ENCODE measurements at regions not wholly inside any gene's neighbourhood (a gene's known extent, or its start where the extent isn't known, plus 50 kb on each side); places are given as distances from the start of the nearest gene placed in this dataset.
"Not testable (repeated sequence)": the region's sequence is repeated elsewhere in the genome, so short reads cannot be mapped to it uniquely, and the experiment has no call there.

GRCh38 chr3:127435299-127435698 lies 147.5 kb upstream of the PRR20G start:
- not testable (repeated sequence) for H3K36me3 ChIP-seq (ENCODE audit: insufficient read depth, low read length); H3K9me3 ChIP-seq (ENCODE audit: low read length); H3K27me3 ChIP-seq (ENCODE audit: insufficient read depth, low read length); H2AFZ ChIP-seq (ENCODE audit: low read depth, low read length); H3K4me3 ChIP-seq (ENCODE audit: low read length); H3K4me1 ChIP-seq (ENCODE audit: insufficient read depth, low read length)

GRCh38 chr3:127431066-127431465 lies 143.2 kb upstream of the PRR20G start:
- Histone ChIP-seq H3K4me3 (ENCODE audit: low read length) (no peak overlapping the region), H3K9me3 (ENCODE audit: low read length) (no peaks in the 10 kb centered on the region), H3K4me1 (ENCODE audit: insufficient read depth, low read length) (peaks cover 30% of the 10 kb centered on the region)

GRCh38 chr3:127428344-127428997 lies 140.6 kb upstream of the PRR20G start:
- peaks cover 55% of the 10 kb centered on the region for H3K4me1 ChIP-seq (ENCODE audit: insufficient read depth, low read length)

More at GRCh38 chr3:127431066-127431465, 143.2 kb upstream of the PRR20G start:
- Histone ChIP-seq H3K36me3 (ENCODE audit: insufficient read depth, low read length) (no peaks in the 10 kb centered on the region), H2AFZ (ENCODE audit: low read depth, low read length) (no peak overlapping the region), H3K27me3 (ENCODE audit: insufficient read depth, low read length) (no peaks in the 10 kb centered on the region)

GRCh38 chr3:127427666-127428065 lies 139.8 kb upstream of the PRR20G start:
- no peak overlapping the region for H3K4me3 ChIP-seq (ENCODE audit: low read length)
- H3K9me3 ChIP-seq (ENCODE audit: low read length), result no peaks in the 10 kb centered on the region
- H3K27me3 ChIP-seq (ENCODE audit: insufficient read depth, low read length), result no peaks in the 10 kb centered on the region
- no peak overlapping the region for H2AFZ ChIP-seq (ENCODE audit: low read depth, low read length)
- H3K36me3 ChIP-seq (ENCODE audit: insufficient read depth, low read length), result no peaks in the 10 kb centered on the region
- peaks cover 63% of the 10 kb centered on the region for H3K4me1 ChIP-seq (ENCODE audit: insufficient read depth, low read length)

More at GRCh38 chr3:127428344-127428997, 140.6 kb upstream of the PRR20G start:
- Histone ChIP-seq H3K36me3 (ENCODE audit: insufficient read depth, low read length) (no peaks in the 10 kb centered on the region), H2AFZ (ENCODE audit: low read depth, low read length) (no peak overlapping the region), H3K27me3 (ENCODE audit: insufficient read depth, low read length) (no peaks in the 10 kb centered on the region), H3K4me3 (ENCODE audit: low read length) (no peak overlapping the region), H3K9me3 (ENCODE audit: low read length) (no peaks in the 10 kb centered on the region)

- no peaks in the 10 kb centered on the region for H3K9me3 ChIP-seq (ENCODE audit: low read length)
- H3K36me3 ChIP-seq (ENCODE audit: insufficient read depth, low read length), result no peaks in the 10 kb centered on the region
- H3K27me3 ChIP-seq (ENCODE audit: insufficient read depth, low read length), result no peaks in the 10 kb centered on the region
- peaks cover 68% of the 10 kb centered on the region for H3K4me1 ChIP-seq (ENCODE audit: insufficient read depth, low read length)
- peak overlapping the region; percentile 7 for H3K4me3 ChIP-seq (ENCODE audit: low read length)
- H2AFZ ChIP-seq (ENCODE audit: low read depth, low read length), result no peak overlapping the region
Observed at GRCh38 chr3:127427156-127427555, 139.3 kb upstream of the PRR20G start.

- no peaks in the 10 kb centered on the region for H3K36me3 ChIP-seq (ENCODE audit: insufficient read depth, low read length)
- H3K4me1 ChIP-seq (ENCODE audit: insufficient read depth, low read length), result peaks cover 70% of the 10 kb centered on the region
- H3K9me3 ChIP-seq (ENCODE audit: low read length), result no peaks in the 10 kb centered on the region
- H3K4me3 ChIP-seq (ENCODE audit: low read length), result peak overlapping the region; percentile 7
- no peaks in the 10 kb centered on the region for H3K27me3 ChIP-seq (ENCODE audit: insufficient read depth, low read length)
- H2AFZ ChIP-seq (ENCODE audit: low read depth, low read length), result no peak overlapping the region
Observed at GRCh38 chr3:127426444-127427153, 138.8 kb upstream of the PRR20G start.

- Histone ChIP-seq H3K27me3 (ENCODE audit: insufficient read depth, low read length) (no peaks in the 10 kb centered on the region), H3K9me3 (ENCODE audit: low read length) (no peaks in the 10 kb centered on the region), H3K4me1 (ENCODE audit: insufficient read depth, low read length) (peaks cover 69% of the 10 kb centered on the region), H3K36me3 (ENCODE audit: insufficient read depth, low read length) (no peaks in the 10 kb centered on the region), H3K4me3 (ENCODE audit: low read length) (peak overlapping the region; percentile 2), H2AFZ (ENCODE audit: low read depth, low read length) (no peak overlapping the region)
Observed at GRCh38 chr3:127425505-127426443, 137.9 kb upstream of the PRR20G start.

GRCh38 chr3:127424766-127425504 lies 137.1 kb upstream of the PRR20G start:
- Histone ChIP-seq H2AFZ (ENCODE audit: low read depth, low read length) (no peak overlapping the region), H3K27me3 (ENCODE audit: insufficient read depth, low read length) (no peaks in the 10 kb centered on the region), H3K36me3 (ENCODE audit: insufficient read depth, low read length) (no peaks in the 10 kb centered on the region), H3K4me1 (ENCODE audit: insufficient read depth, low read length) (peaks cover 73% of the 10 kb centered on the region), H3K9me3 (ENCODE audit: low read length) (no peaks in the 10 kb centered on the region), H3K4me3 (ENCODE audit: low read length) (no peak overlapping the region)

GRCh38 chr3:127423856-127424765 lies 136.3 kb upstream of the PRR20G start:
- no peaks in the 10 kb centered on the region for H3K27me3 ChIP-seq (ENCODE audit: insufficient read depth, low read length)
- H3K9me3 ChIP-seq (ENCODE audit: low read length), result no peaks in the 10 kb centered on the region
- H3K36me3 ChIP-seq (ENCODE audit: insufficient read depth, low read length), result no peaks in the 10 kb centered on the region
- H3K4me3 ChIP-seq (ENCODE audit: low read length), result no peak overlapping the region
- peaks cover 77% of the 10 kb centered on the region for H3K4me1 ChIP-seq (ENCODE audit: insufficient read depth, low read length)
- H2AFZ ChIP-seq (ENCODE audit: low read depth, low read length), result no peak overlapping the region

GRCh38 chr3:127422663-127423375 lies 135.0 kb upstream of the PRR20G start:
- Histone ChIP-seq H3K27me3 (ENCODE audit: insufficient read depth, low read length) (no peaks in the 10 kb centered on the region), H3K4me3 (ENCODE audit: low read length) (no peak overlapping the region), H3K36me3 (ENCODE audit: insufficient read depth, low read length) (no peaks in the 10 kb centered on the region), H3K9me3 (ENCODE audit: low read length) (no peaks in the 10 kb centered on the region), H2AFZ (ENCODE audit: low read depth, low read length) (no peak overlapping the region), H3K4me1 (ENCODE audit: insufficient read depth, low read length) (peaks cover 78% of the 10 kb centered on the region)

GRCh38 chr3:127421943-127422662 lies 134.3 kb upstream of the PRR20G start:
- no peaks in the 10 kb centered on the region for H3K36me3 ChIP-seq (ENCODE audit: insufficient read depth, low read length)
- H2AFZ ChIP-seq (ENCODE audit: low read depth, low read length), result no peak overlapping the region
- H3K27me3 ChIP-seq (ENCODE audit: insufficient read depth, low read length), result no peaks in the 10 kb centered on the region
- no peaks in the 10 kb centered on the region for H3K9me3 ChIP-seq (ENCODE audit: low read length)
- no peak overlapping the region for H3K4me3 ChIP-seq (ENCODE audit: low read length)
- peaks cover 76% of the 10 kb centered on the region for H3K4me1 ChIP-seq (ENCODE audit: insufficient read depth, low read length)
